Esophagus muscularis mucosa (tissue), 3 donors: ENCODE measurements at regions not wholly inside any gene's neighbourhood (a gene's known extent, or its start where the extent isn't known, plus 50 kb on each side); places are given as distances from the start of the nearest gene placed in this dataset.

Experiments
- CTCF ChIP-seq, 3 experiments: fragments of 200-600 bp in 2 of 3; fragments of 450-650 bp in 1 of 3; sonication (generic) in 2 of 3; IDR thresholded peaks; one replicate each; pipeline ENCODE4 v1.5.1; 2017 to 2019; ENCODE audit warnings: antibody characterized with exemption in 3 of 3, mild to moderate bottlenecking in 2 of 3, moderate library complexity in 1 of 3
- POLR2A ChIP-seq: fragments of 450-650 bp; IDR thresholded peaks from one replicate; pipeline ENCODE4 v1.6.1; 2017; ENCODE audit warnings: antibody characterized with exemption, moderate library complexity, mild to moderate bottlenecking, low read depth

GRCh38 chr2:193943406-193943960 lies 1713.5 kb upstream of the SLC39A10 start:
- TF ChIP-seq CTCF (IDR thresholded peaks at IDR 0.05): no peak
- TF ChIP-seq POLR2A: no peak
